HG03460 (cell line): ENCODE measurements at regions not wholly inside any gene's neighbourhood (a gene's known extent, or its start where the extent isn't known, plus 50 kb on each side); places are given as distances from the start of the nearest gene placed in this dataset.

Experiments
- ATAC-seq: cut with Tn5 transposase; IDR thresholded peaks from one replicate; pipeline ENCODE4 v1.9.1; 2021; ENCODE audit not compliant: unreplicated experiment

DNA sequence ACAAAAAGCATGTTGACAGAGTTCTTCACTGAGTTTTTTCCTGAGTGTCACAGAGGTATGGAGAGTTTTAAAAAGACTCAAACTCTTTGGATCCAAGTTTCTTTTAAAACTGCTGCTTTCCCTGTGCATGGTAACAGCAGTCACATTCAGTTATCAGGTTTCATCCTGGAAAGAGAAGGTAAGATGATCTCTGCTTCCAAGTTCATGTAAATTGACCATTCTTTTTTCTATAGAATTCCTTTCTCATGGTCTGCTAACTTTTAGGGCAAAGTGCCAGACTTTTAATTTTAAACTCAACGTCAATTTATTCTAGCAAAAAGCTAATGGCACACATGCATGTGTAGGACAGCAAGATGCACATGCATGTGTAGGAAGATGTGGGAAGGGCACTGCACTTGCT, 52.5 kb upstream of the PRLR start:
- no peak for ATAC-seq

DNA sequence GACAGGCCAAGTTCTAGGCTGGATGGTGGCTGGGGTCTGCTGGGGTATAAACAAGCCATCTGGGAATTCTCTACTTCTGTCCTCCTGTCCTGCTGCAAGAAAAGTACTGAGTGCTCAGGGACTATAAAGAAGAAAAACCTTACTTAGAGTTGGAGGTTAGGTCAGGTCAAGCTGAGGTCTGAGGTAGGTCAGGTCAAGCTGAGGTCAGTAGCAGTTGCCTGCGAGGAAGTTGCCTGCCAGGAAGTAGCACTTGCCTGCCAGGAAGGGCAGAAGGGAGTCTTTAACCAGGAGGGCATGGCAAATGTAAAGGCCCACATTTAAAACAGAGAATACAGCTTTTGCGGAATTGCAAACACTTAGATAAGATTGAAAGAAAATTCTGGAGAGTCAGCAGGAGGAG, 51.3 kb upstream of the PRLR start:
- ATAC-seq = peak; percentile 50
